Panc1 (cell line): ENCODE measurements at regions not wholly inside any gene's neighbourhood (a gene's known extent, or its start where the extent isn't known, plus 50 kb on each side); places are given as distances from the start of the nearest gene placed in this dataset.

Experiments used
- CTCF ChIP-seq: fragments of 450-650 bp; IDR thresholded peaks from 2 replicates; pipeline ENCODE4 v1.5.1; 2017; ENCODE audit warnings: mild to moderate bottlenecking
- POLR2AphosphoS5 ChIP-seq: IDR thresholded peaks from 2 replicates; pipeline ENCODE4 v1.6.1; 2012; ENCODE audit warnings: mild to moderate bottlenecking, low read depth, low read length, moderate library complexity
- SIN3A ChIP-seq: IDR thresholded peaks from 2 replicates; pipeline ENCODE4 v1.6.1; 2012; ENCODE audit warnings: low read depth, mild to moderate bottlenecking, low read length, moderate library complexity, borderline replicate concordance; ENCODE audit not compliant: insufficient read depth
- TCF7L2 ChIP-seq: IDR thresholded peaks from 2 replicates; pipeline ENCODE4 v1.6.1; 2011; ENCODE audit warnings: mild to moderate bottlenecking, low read depth, low read length, inconsistent platforms
- TF ChIP-seq, protein P1 (sequence below), 2 experiments: IDR thresholded peaks; 2 replicates each; pipeline ENCODE4 v1.6.1; 2011 to 2012; ENCODE audit warnings: low read depth in 2 of 2, control low read depth in 1 of 2, low read length in 1 of 2, mild to moderate bottlenecking in 1 of 2, moderate library complexity in 1 of 2; ENCODE audit not compliant: insufficient read depth in 1 of 2

GRCh38 chr15:94620632-94621031 is 389.3 kb downstream of the MCTP2 start:
- TF ChIP-seq CTCF: no peak
- TF ChIP-seq, protein P1, sequence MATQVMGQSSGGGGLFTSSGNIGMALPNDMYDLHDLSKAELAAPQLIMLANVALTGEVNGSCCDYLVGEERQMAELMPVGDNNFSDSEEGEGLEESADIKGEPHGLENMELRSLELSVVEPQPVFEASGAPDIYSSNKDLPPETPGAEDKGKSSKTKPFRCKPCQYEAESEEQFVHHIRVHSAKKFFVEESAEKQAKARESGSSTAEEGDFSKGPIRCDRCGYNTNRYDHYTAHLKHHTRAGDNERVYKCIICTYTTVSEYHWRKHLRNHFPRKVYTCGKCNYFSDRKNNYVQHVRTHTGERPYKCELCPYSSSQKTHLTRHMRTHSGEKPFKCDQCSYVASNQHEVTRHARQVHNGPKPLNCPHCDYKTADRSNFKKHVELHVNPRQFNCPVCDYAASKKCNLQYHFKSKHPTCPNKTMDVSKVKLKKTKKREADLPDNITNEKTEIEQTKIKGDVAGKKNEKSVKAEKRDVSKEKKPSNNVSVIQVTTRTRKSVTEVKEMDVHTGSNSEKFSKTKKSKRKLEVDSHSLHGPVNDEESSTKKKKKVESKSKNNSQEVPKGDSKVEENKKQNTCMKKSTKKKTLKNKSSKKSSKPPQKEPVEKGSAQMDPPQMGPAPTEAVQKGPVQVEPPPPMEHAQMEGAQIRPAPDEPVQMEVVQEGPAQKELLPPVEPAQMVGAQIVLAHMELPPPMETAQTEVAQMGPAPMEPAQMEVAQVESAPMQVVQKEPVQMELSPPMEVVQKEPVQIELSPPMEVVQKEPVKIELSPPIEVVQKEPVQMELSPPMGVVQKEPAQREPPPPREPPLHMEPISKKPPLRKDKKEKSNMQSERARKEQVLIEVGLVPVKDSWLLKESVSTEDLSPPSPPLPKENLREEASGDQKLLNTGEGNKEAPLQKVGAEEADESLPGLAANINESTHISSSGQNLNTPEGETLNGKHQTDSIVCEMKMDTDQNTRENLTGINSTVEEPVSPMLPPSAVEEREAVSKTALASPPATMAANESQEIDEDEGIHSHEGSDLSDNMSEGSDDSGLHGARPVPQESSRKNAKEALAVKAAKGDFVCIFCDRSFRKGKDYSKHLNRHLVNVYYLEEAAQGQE (IDR thresholded peaks at IDR 0.05; ENCODE audit: insufficient read depth in 1 of 2, low read depth in 2 of 2, low read length in 1 of 2): no peak
- TF ChIP-seq POLR2AphosphoS5: no peak
- TF ChIP-seq SIN3A: no peak
- TF ChIP-seq TCF7L2: no peak
